Upper lobe of right lung (tissue), 1 donor: ENCODE measurements at regions not wholly inside any gene's neighbourhood (a gene's known extent, or its start where the extent isn't known, plus 50 kb on each side); places are given as distances from the start of the nearest gene placed in this dataset.

ENCODE experiments used
- ATAC-seq: fragments of 200-7000 bp; cut with Tn5 transposase; one replicate; pipeline ENCODE4 v1.9.1; 2020; ENCODE audit warnings: mild to moderate bottlenecking, moderate library complexity
- DNase-seq: peaks from one replicate; pipeline ENCODE4 v3.0.0-alpha.2; 2020
- H3K27ac ChIP-seq: fragments of 200-600 bp; one replicate; pipeline ENCODE4 v1.8.0; 2022
- H3K27me3 ChIP-seq: fragments of 200-600 bp; one replicate; pipeline ENCODE4 v1.8.0; 2022; ENCODE audit warnings: mild to moderate bottlenecking
- H3K36me3 ChIP-seq: fragments of 200-600 bp; one replicate; pipeline ENCODE4 v1.8.0; 2022
- H3K4me1 ChIP-seq: fragments of 200-600 bp; one replicate; pipeline ENCODE4 v1.8.0; 2022
- H3K4me3 ChIP-seq: fragments of 200-600 bp; one replicate; pipeline ENCODE4 v1.8.0; 2022; ENCODE audit warnings: mild to moderate bottlenecking
- H3K9me3 ChIP-seq: fragments of 200-600 bp; one replicate; pipeline ENCODE4 v1.8.0; 2022
- CTCF ChIP-seq: fragments of 200-600 bp; IDR thresholded peaks from one replicate; pipeline ENCODE4 v1.8.0; 2022; ENCODE audit warnings: antibody characterized with exemption
- intact Hi-C: fragments of 100-400 bp; cut with DNase I; formaldehyde crosslinking; loops from one replicate; pipeline ENCODE4 v1.11.0; 2022
- donor health status: DM: no; HTN: yes; CAD: no; lungs with severe emphysema.

- H3K4me1 ChIP-seq: no peaks in the 10 kb centered on the region
- H3K36me3 ChIP-seq: no peaks in the 10 kb centered on the region
- H3K27me3 ChIP-seq: no peaks in the 10 kb centered on the region
- DNase-seq (no peak), ATAC-seq (no peak)
- H3K4me3 ChIP-seq: no peak overlapping the region
- TF ChIP-seq CTCF: no peak
- H3K27ac ChIP-seq: no peak overlapping the region
- intact Hi-C loops: no loop called here
- H3K9me3 ChIP-seq: no peaks in the 10 kb centered on the region
Observed at GRCh38 chr2:122368576-122369243, 613.3 kb downstream of the TSN start.

- no peak for TF ChIP-seq CTCF
- Histone ChIP-seq H3K27ac (no peak overlapping the region), H3K36me3 (no peaks in the 10 kb centered on the region), H3K9me3 (no peaks in the 10 kb centered on the region), H3K4me1 (no peaks in the 10 kb centered on the region), H3K27me3 (no peaks in the 10 kb centered on the region), H3K4me3 (no peak overlapping the region)
- DNase-seq: no peak
- no peak for ATAC-seq
- intact Hi-C loops: no loop called here
Observed at GRCh38 chr2:122378521-122378920, 623.1 kb downstream of the TSN start.

GRCh38 chr2:122384768-122385333, 629.4 kb downstream of the TSN start:
- no peak for DNase-seq
- no peak overlapping the region for H3K4me3 ChIP-seq
- H3K9me3 ChIP-seq: no peaks in the 10 kb centered on the region
- intact Hi-C loops: no loop called here
- no peak for ATAC-seq
- no peaks in the 10 kb centered on the region for H3K36me3 ChIP-seq
- H3K4me1 ChIP-seq: no peaks in the 10 kb centered on the region
- no peak overlapping the region for H3K27ac ChIP-seq
- H3K27me3 ChIP-seq: no peaks in the 10 kb centered on the region
- no peak for TF ChIP-seq CTCF

GRCh38 chr2:122388208-122388607, 632.8 kb downstream of the TSN start:
- intact Hi-C loops: no loop called here
- no peak for ATAC-seq
- Histone ChIP-seq H3K36me3 (no peaks in the 10 kb centered on the region), H3K9me3 (no peaks in the 10 kb centered on the region), H3K4me3 (no peak overlapping the region), H3K27ac (no peak overlapping the region), H3K27me3 (no peaks in the 10 kb centered on the region), H3K4me1 (no peaks in the 10 kb centered on the region)
- DNase-seq: no peak
- TF ChIP-seq CTCF: no peak

GRCh38 chr2:122389694-122390093, 634.2 kb downstream of the TSN start:
- H3K27ac ChIP-seq: no peak overlapping the region
- no peaks in the 10 kb centered on the region for H3K27me3 ChIP-seq
- DNase-seq: no peak
- no peak for ATAC-seq
- H3K9me3 ChIP-seq: no peaks in the 10 kb centered on the region
- no peak overlapping the region for H3K4me3 ChIP-seq
- H3K4me1 ChIP-seq: no peaks in the 10 kb centered on the region
- H3K36me3 ChIP-seq: no peaks in the 10 kb centered on the region
- intact Hi-C loops: no loop called here
- TF ChIP-seq CTCF: no peak
